SK-N-SH (cell line): ENCODE measurements at regions not wholly inside any gene's neighbourhood (a gene's known extent, or its start where the extent isn't known, plus 50 kb on each side); places are given as distances from the start of the nearest gene placed in this dataset.

ENCODE experiments used
- CTCF ChIA-PET: fragments of 300-600, 350-600 bp; formaldehyde crosslinking; extraction: SDS; loops from one replicate; lab custom pipeline; 2021; lab: Yijun Ruan, JAX
- POLR2A ChIA-PET: fragments of 350-600 bp; sonication (Branson Sonifier 250); formaldehyde crosslinking; extraction: SDS; loops from one replicate; lab custom pipeline; 2020; ENCODE audit warnings: antibody characterized with exemption, inconsistent platforms; lab: Yijun Ruan, JAX
- DNase-seq: peaks from one replicate; pipeline ENCODE4 v3.0.0; 2012
- H2AFZ ChIP-seq: fragments of 200-600 bp; sonication (generic); 2 replicates; pipeline ENCODE4 v1.8.1; 2016; ENCODE audit warnings: antibody characterized with exemption, mild to moderate bottlenecking, low read depth
- H3F3A ChIP-seq: fragments of 200-600 bp; sonication (generic); replicated peaks from 2 replicates; pipeline ENCODE3; 2016; ENCODE audit warnings: antibody characterized with exemption, mild to moderate bottlenecking; ENCODE audit not compliant: insufficient read depth
- H3K27ac ChIP-seq, 2 experiments: fragments of 200-500 bp in 1 of 2; fragments of 200-600 bp in 1 of 2; sonication (Bioruptor generic) in 1 of 2; sonication (generic), shearing (Covaris generic) in 1 of 2; 2 replicates each; pipeline versions ENCODE4 v1.5.1 to v1.6.1; 2014 to 2016; ENCODE audit warnings: low read depth in 2 of 2, inconsistent platforms in 1 of 2, low read length in 1 of 2, mild to moderate bottlenecking in 1 of 2, mixed read lengths in 1 of 2
- H3K27me3 ChIP-seq: fragments of 200-600 bp; sonication (generic), shearing (Covaris generic); 2 replicates; pipeline ENCODE4 v1.6.1; 2016; ENCODE audit warnings: mixed run types; ENCODE audit not compliant: insufficient read depth
- H3K36me3 ChIP-seq, 2 experiments: fragments of 200-500 bp in 1 of 2; fragments of 200-600 bp in 1 of 2; sonication (Bioruptor generic) in 1 of 2; sonication (generic) in 1 of 2; replicated peaks in 1 of 2; 2 replicates each; pipeline versions ENCODE3 to v1.5.1; 2014 to 2016; ENCODE audit warnings: low read length in 1 of 2, mild to moderate bottlenecking in 1 of 2; ENCODE audit not compliant: insufficient read depth in 2 of 2, control insufficient read depth in 1 of 2
- H3K4me1 ChIP-seq, 2 experiments: fragments of 200-500 bp in 1 of 2; fragments of 200-600 bp in 1 of 2; sonication (Bioruptor generic) in 1 of 2; sonication (generic), shearing (Covaris generic) in 1 of 2; 2 replicates each; pipeline versions ENCODE4 v1.5.1 to v1.6.1; 2014 to 2016; ENCODE audit warnings: low read depth in 1 of 2, low read length in 1 of 2, mixed run types in 1 of 2; ENCODE audit not compliant: insufficient read depth in 2 of 2, control insufficient read depth in 1 of 2
- H3K4me2 ChIP-seq: fragments of 200-600 bp; sonication (generic), shearing (Covaris generic); 2 replicates; pipeline ENCODE4 v1.6.1; 2017; ENCODE audit warnings: mixed run types
- H3K4me3 ChIP-seq, 2 experiments: fragments of 200-500 bp in 1 of 2; fragments of 200-600 bp in 1 of 2; sonication (Bioruptor generic) in 1 of 2; sonication (generic), shearing (Covaris generic) in 1 of 2; 2 replicates each; pipeline versions ENCODE4 v1.5.1 to v1.8.1; 2014 to 2016; ENCODE audit warnings: low read depth in 2 of 2, inconsistent platforms in 1 of 2, low read length in 1 of 2, mild to moderate bottlenecking in 1 of 2, mixed read lengths in 1 of 2, moderate library complexity in 1 of 2
- H3K79me2 ChIP-seq: fragments of 200-600 bp; sonication (generic); 2 replicates; pipeline ENCODE4 v1.8.1; 2017; ENCODE audit warnings: mild to moderate bottlenecking; ENCODE audit not compliant: insufficient read depth
- H3K9ac ChIP-seq: fragments of 200-600 bp; sonication (generic); 2 replicates; pipeline ENCODE4 v1.6.1; 2017; ENCODE audit warnings: mixed run types
- H3K9me2 ChIP-seq: fragments of 200-600 bp; sonication (generic); 2 replicates; pipeline ENCODE4 v1.6.1; 2017; ENCODE audit warnings: mixed run types
- H3K9me3 ChIP-seq: fragments of 200-600 bp; sonication (generic); 2 replicates; pipeline ENCODE4 v1.6.1; 2017; ENCODE audit warnings: mixed run types, mild to moderate bottlenecking, moderate library complexity
- H4K20me1 ChIP-seq: fragments of 200-600 bp; sonication (generic); 2 replicates; pipeline ENCODE4 v1.6.1; 2017; ENCODE audit warnings: mild to moderate bottlenecking, mixed run types; ENCODE audit not compliant: insufficient read depth
- CHD2 ChIP-seq: fragments of 150-350 bp; IDR thresholded peaks from 2 replicates; pipeline ENCODE4 v1.6.1; 2018; ENCODE audit warnings: low read length; ENCODE audit not compliant: partially characterized antibody
- ELF1 ChIP-seq: IDR thresholded peaks from 2 replicates; pipeline ENCODE4 v1.4.0; 2012
- FOSL2 ChIP-seq: IDR thresholded peaks from 2 replicates; pipeline ENCODE4 v1.4.0; 2012; ENCODE audit warnings: low read depth, mild to moderate bottlenecking, moderate library complexity, borderline replicate concordance
- FOXJ3 ChIP-seq: sonication (generic); formaldehyde crosslinking; IDR thresholded peaks from 2 replicates; pipeline ENCODE4 v1.5.1; 2020; ENCODE audit warnings: mild to moderate bottlenecking, missing genetic modification reagents
- FOXM1 ChIP-seq: IDR thresholded peaks from 2 replicates; pipeline ENCODE4 v1.4.0; 2012; ENCODE audit warnings: low read depth, mild to moderate bottlenecking
- GABPA ChIP-seq: IDR thresholded peaks from 2 replicates; pipeline ENCODE4 v1.4.0; 2012; ENCODE audit warnings: low read depth, mild to moderate bottlenecking
- GATA2 ChIP-seq: sonication (generic); formaldehyde crosslinking; IDR thresholded peaks from 2 replicates; pipeline ENCODE4 v1.5.0; 2020; ENCODE audit warnings: mild to moderate bottlenecking, missing genetic modification reagents
- JUND ChIP-seq: IDR thresholded peaks from 2 replicates; pipeline ENCODE4 v1.4.0; 2012
- NFIC ChIP-seq: IDR thresholded peaks from 2 replicates; pipeline ENCODE4 v1.4.0; 2012; ENCODE audit warnings: borderline replicate concordance
- RCOR1 ChIP-seq: fragments of 150-350 bp; IDR thresholded peaks from 2 replicates; pipeline ENCODE4 v1.6.1; 2017; ENCODE audit warnings: antibody characterized with exemption, low read length
- SMC3 ChIP-seq: IDR thresholded peaks from 2 replicates; pipeline ENCODE4 v1.6.1; 2012; ENCODE audit warnings: low read depth, low read length, improper control_type of control experiment
- TCF12 ChIP-seq: IDR thresholded peaks from 2 replicates; pipeline ENCODE4 v1.4.0; 2012
- USF1 ChIP-seq: IDR thresholded peaks from 2 replicates; pipeline ENCODE4 v1.4.0; 2012; ENCODE audit warnings: low read depth, borderline replicate concordance
- USF2 ChIP-seq: fragments of 150-350 bp; IDR thresholded peaks from 2 replicates; pipeline ENCODE4 v1.6.1; 2017; ENCODE audit warnings: antibody characterized with exemption, low read length, low read depth, borderline replicate concordance
- YY1 ChIP-seq: IDR thresholded peaks from 2 replicates; pipeline ENCODE4 v1.4.0; 2012; ENCODE audit warnings: low read depth, mild to moderate bottlenecking
- WGBS: methylation state at CpG from one replicate; pipeline ENCODE4 v1.1.6; 2017; ENCODE audit warnings: low lambda C conversion rate; 5-methylcytosine and 5-hydroxymethylcytosine counted together
- TF ChIP-seq, protein P1 (sequence below): fragments of 200-600 bp; sonication (generic); IDR thresholded peaks from 2 replicates; pipeline ENCODE4 v1.6.1; 2017; ENCODE audit warnings: antibody characterized with exemption, mild to moderate bottlenecking, moderate library complexity

DNA sequence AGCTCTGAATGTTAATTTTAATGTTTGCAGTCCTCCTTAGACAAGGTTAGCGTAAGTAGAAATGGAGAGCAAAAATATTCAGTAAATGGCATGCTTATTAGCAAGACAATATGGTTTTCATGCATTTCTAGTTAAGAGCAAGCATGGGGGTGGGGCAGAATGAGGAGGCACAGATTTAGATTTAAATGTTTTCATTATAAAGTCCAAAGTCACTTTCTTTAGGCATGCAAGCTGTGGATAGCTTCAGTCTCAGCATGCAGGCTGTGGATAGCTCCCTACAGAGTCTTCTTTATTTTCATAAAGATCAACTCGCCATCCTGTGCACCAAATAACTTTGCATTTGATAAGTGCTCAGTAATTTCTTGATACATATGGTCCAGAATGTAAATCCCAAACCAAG, 1294.5 kb upstream of the ADGRL2 start:
- Histone ChIP-seq H3K79me2 (no peaks in the 10 kb centered on the region), H2AFZ (no peak overlapping the region), H3K4me1 (no peaks in the 10 kb centered on the region), H3K9ac (no peak overlapping the region), H3K4me2 (no peak overlapping the region), H3F3A (no peaks in the 10 kb centered on the region), H3K9me2 (no peaks in the 10 kb centered on the region), H3K36me3 (no peaks in the 10 kb centered on the region), H4K20me1 (no peaks in the 10 kb centered on the region), H3K9me3 (no peaks in the 10 kb centered on the region), H3K4me3 (no peak overlapping the region), H3K27me3 (no peaks in the 10 kb centered on the region), H3K27ac (no peak overlapping the region)
- ChIA-PET POLR2A (no interaction called here), CTCF (no interaction called here)
- no peak for DNase-seq
- 69% methylated on average over 2 of the region's 2 CpGs for WGBS
- no peak for TF ChIP-seq SMC3
- TF ChIP-seq USF1 = no peak
- TF ChIP-seq GATA2 = no peak
- no peak for TF ChIP-seq FOXM1
- no peak for TF ChIP-seq CHD2
- no peak for TF ChIP-seq ELF1
- TF ChIP-seq GABPA = no peak
- TF ChIP-seq FOXJ3 (CRISPR knock-in tag) = no peak
- no peak for TF ChIP-seq RCOR1

DNA sequence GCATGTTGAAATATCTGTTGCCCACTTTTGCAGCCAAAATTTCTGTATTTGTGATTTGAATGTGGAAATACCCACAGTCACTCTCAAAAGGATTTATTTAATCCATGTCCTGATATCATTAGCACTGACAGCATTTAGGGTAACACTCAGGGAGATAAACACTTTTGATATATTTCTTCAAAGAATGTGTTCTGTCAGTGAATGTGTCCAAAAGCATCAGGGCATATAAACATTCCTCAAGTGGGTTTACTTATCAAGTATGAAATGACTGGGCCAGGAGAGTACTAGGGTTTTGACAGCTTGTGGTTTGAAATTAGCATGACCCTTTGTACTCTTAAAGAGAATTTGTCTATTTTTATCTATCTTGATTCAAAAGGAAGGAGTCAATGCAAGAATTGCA, 1302.1 kb upstream of the ADGRL2 start:
- POLR2A ChIA-PET = no interaction called here
- no peaks in the 10 kb centered on the region for H3F3A ChIP-seq
- CTCF ChIA-PET = no interaction called here

More for the DNA sequence above, 1302.1 kb upstream of the ADGRL2 start:
- Histone ChIP-seq H4K20me1 (no peaks in the 10 kb centered on the region), H3K9me2 (no peaks in the 10 kb centered on the region), H3K36me3 (no peaks in the 10 kb centered on the region), H3K27ac (no peak overlapping the region), H3K9me3 (no peaks in the 10 kb centered on the region), H2AFZ (no peak overlapping the region), H3K4me2 (no peak overlapping the region), H3K27me3 (no peaks in the 10 kb centered on the region), H3K9ac (no peak overlapping the region), H3K4me3 (no peak overlapping the region)
- no peak for DNase-seq
- TF ChIP-seq TCF12 = no peak
- no peak for TF ChIP-seq YY1
- no peak for TF ChIP-seq SMC3
- TF ChIP-seq, protein P1, sequence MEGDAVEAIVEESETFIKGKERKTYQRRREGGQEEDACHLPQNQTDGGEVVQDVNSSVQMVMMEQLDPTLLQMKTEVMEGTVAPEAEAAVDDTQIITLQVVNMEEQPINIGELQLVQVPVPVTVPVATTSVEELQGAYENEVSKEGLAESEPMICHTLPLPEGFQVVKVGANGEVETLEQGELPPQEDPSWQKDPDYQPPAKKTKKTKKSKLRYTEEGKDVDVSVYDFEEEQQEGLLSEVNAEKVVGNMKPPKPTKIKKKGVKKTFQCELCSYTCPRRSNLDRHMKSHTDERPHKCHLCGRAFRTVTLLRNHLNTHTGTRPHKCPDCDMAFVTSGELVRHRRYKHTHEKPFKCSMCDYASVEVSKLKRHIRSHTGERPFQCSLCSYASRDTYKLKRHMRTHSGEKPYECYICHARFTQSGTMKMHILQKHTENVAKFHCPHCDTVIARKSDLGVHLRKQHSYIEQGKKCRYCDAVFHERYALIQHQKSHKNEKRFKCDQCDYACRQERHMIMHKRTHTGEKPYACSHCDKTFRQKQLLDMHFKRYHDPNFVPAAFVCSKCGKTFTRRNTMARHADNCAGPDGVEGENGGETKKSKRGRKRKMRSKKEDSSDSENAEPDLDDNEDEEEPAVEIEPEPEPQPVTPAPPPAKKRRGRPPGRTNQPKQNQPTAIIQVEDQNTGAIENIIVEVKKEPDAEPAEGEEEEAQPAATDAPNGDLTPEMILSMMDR = no peak
- TF ChIP-seq FOXJ3 (CRISPR knock-in tag) = no peak
- no peak for TF ChIP-seq NFIC
- no peak for TF ChIP-seq JUND
- no peak for TF ChIP-seq FOSL2
- no peak for TF ChIP-seq USF2
- no peak for TF ChIP-seq RCOR1
- TF ChIP-seq, all 33 proteins: peak for 0
- no peaks in the 10 kb centered on the region for H3K79me2 ChIP-seq
- H3K4me1 ChIP-seq = no peaks in the 10 kb centered on the region
